Kidney epithelial cell (primary cell): ENCODE measurements at regions not wholly inside any gene's neighbourhood (a gene's known extent, or its start where the extent isn't known, plus 50 kb on each side); places are given as distances from the start of the nearest gene placed in this dataset.

Experiments used
- DNase-seq: peaks from one replicate; pipeline ENCODE4 v3.0.0-alpha.2; 2010; ENCODE audit warnings: low read depth
- H3K27me3 ChIP-seq: 2 replicates; pipeline ENCODE4 v1.6.0; 2011; ENCODE audit warnings: low read length; ENCODE audit not compliant: control insufficient read depth, insufficient read depth
- H3K36me3 ChIP-seq: 2 replicates; pipeline ENCODE4 v1.5.1; 2011; ENCODE audit warnings: low read length; ENCODE audit not compliant: control insufficient read depth, insufficient read depth
- H3K4me3 ChIP-seq: 2 replicates; pipeline ENCODE4 v1.5.1; 2011; ENCODE audit warnings: low read depth, mild to moderate bottlenecking, control low read depth, low read length
- TF ChIP-seq, protein P1 (sequence below): IDR thresholded peaks from 2 replicates; pipeline ENCODE4 v1.5.1; 2011; ENCODE audit warnings: mild to moderate bottlenecking, moderate library complexity, low read length, control low read depth, inconsistent platforms; ENCODE audit not compliant: insufficient read depth, poor library complexity, severe bottlenecking

GRCh38 chr11:69931994-69932910 is 113.0 kb upstream of the FGF3 start:
- Histone ChIP-seq H3K4me3 (no peak overlapping the region), H3K27me3 (peaks cover 25% of the 10 kb centered on the region), H3K36me3 (no peaks in the 10 kb centered on the region)
- no peak for DNase-seq
- TF ChIP-seq, protein P1, sequence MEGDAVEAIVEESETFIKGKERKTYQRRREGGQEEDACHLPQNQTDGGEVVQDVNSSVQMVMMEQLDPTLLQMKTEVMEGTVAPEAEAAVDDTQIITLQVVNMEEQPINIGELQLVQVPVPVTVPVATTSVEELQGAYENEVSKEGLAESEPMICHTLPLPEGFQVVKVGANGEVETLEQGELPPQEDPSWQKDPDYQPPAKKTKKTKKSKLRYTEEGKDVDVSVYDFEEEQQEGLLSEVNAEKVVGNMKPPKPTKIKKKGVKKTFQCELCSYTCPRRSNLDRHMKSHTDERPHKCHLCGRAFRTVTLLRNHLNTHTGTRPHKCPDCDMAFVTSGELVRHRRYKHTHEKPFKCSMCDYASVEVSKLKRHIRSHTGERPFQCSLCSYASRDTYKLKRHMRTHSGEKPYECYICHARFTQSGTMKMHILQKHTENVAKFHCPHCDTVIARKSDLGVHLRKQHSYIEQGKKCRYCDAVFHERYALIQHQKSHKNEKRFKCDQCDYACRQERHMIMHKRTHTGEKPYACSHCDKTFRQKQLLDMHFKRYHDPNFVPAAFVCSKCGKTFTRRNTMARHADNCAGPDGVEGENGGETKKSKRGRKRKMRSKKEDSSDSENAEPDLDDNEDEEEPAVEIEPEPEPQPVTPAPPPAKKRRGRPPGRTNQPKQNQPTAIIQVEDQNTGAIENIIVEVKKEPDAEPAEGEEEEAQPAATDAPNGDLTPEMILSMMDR = no peak

GRCh38 chr11:69934861-69935494 is 115.8 kb upstream of the FGF3 start:
- Histone ChIP-seq H3K4me3 (no peak overlapping the region), H3K36me3 (no peaks in the 10 kb centered on the region), H3K27me3 (peaks cover 9% of the 10 kb centered on the region)
- DNase-seq = no peak
- TF ChIP-seq, protein P1 = no peak

DNA sequence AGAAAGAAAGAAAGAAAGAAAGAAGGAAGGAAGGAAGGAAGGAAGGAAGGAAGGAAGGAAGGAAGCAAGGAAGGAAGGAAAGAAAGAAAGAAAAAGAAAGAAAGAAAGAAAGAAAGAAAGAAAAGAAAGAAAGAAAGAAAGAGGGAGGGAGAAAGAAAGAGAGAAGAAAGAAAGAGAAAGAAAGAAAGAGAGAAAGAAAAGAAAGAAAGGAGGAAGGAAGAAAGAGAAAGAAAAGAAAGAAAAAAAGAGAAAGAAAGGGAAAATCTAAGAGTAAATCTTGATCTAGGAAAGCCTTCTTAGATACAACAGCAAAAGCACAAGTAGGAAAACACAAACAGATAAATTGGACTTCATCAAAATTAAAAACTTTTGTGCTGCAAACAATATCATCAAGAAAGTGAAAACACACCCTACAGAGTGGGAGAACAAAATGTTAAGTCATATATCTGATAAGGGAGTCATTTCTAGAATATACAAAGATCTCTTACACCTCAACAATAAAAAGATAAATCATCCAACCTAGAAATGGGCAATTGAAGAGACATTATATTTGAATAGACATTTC is 116.8 kb upstream of the FGF3 start:
- no peaks in the 10 kb centered on the region for H3K36me3 ChIP-seq
- DNase-seq = no peak
- TF ChIP-seq, protein P1 = no peak
- H3K27me3 ChIP-seq = peaks cover 12% of the 10 kb centered on the region
- H3K4me3 ChIP-seq = no peak overlapping the region

- no peak overlapping the region for H3K4me3 ChIP-seq
- TF ChIP-seq, protein P1 = no peak
These were observed 117.6 kb upstream of the FGF3 start for GRCh38 chr11:69936771-69937170.

GRCh38 chr11:69938206-69938605 is 119.0 kb upstream of the FGF3 start:
- H3K4me3 ChIP-seq = no peak overlapping the region
- peaks cover 7% of the 10 kb centered on the region for H3K27me3 ChIP-seq
- DNase-seq = no peak
- TF ChIP-seq, protein P1 = no peak
- H3K36me3 ChIP-seq = no peaks in the 10 kb centered on the region

More at GRCh38 chr11:69936771-69937170, 117.6 kb upstream of the FGF3 start:
- H3K36me3 ChIP-seq = no peaks in the 10 kb centered on the region
- DNase-seq = no peak
- peaks cover 8% of the 10 kb centered on the region for H3K27me3 ChIP-seq
